NT2/D1 (cell line): ENCODE measurements at regions not wholly inside any gene's neighbourhood (a gene's known extent, or its start where the extent isn't known, plus 50 kb on each side); places are given as distances from the start of the nearest gene placed in this dataset.

Experiments
- SUZ12 ChIP-seq: IDR thresholded peaks from 2 replicates; pipeline ENCODE4 v1.6.1; 2011; ENCODE audit not compliant: insufficient read length, insufficient read depth; ENCODE audit errors: extremely low read depth
- YY1 ChIP-seq: IDR thresholded peaks from 2 replicates; pipeline ENCODE4 v1.6.1; 2011; ENCODE audit not compliant: insufficient read length, insufficient read depth
- ZNF274 ChIP-seq: IDR thresholded peaks from 2 replicates; pipeline ENCODE4 v1.6.1; 2011; ENCODE audit warnings: mild to moderate bottlenecking, low read depth, low read length

DNA sequence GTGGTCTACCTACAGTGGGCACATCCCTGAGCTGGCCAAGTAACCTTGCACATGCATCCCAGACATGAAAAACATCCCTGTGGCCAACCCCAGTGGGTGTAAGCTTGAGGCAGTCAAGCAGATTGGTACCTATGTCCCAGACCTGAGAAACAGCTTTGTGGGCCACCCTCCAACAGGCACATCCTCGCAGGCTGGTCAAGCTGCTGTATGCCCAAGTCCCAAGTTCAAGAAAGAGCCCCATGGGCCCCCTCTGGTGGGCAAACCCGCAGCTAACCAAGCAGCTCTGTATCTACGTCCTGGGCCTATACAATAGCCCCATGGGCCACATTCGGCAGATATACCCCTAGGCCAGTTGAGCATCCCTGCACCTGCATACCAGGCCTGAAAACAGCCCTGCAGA, 186.3 kb upstream of the GPR149 start:
- TF ChIP-seq YY1 (no peak), SUZ12 (no peak), ZNF274 (no peak)
